ENCODE measurements at regions not wholly inside any gene's neighbourhood (a gene's known extent, or its start where the extent isn't known, plus 50 kb on each side); places are given as distances from the start of the nearest gene placed in this dataset.
"Not testable (repeated sequence)": the region's sequence is repeated elsewhere in the genome, so short reads cannot be mapped to it uniquely, and the experiment has no call there.

DNA sequence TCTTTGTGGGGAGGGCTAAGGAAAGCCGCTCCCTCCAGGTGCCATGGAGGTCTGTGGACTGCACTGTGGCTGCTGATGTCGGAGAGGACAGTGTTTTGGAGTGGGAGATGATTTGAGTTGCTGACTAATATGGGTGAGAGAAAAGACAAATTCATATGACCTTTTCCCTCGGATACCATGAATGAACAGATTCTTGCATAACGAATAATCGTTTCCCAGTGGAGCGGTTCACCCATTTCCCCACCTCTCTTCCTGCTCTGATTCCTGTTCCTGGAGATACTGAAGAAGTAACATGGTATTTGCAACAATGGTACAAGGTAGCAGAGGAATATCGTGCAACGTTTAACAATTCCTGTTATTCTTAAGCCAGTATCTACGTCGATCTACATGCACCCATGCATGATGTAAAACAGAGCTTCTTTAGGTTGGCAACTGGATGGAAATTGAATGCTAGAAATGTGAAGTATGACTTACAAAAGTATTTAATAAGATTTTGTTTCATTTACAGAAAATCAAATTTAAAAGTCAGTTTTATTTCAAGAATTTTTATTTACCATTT is 227.1 kb downstream of the TOMM20 start:
- no peak for DNase-seq (ENCODE audit: low spot score)

DNA sequence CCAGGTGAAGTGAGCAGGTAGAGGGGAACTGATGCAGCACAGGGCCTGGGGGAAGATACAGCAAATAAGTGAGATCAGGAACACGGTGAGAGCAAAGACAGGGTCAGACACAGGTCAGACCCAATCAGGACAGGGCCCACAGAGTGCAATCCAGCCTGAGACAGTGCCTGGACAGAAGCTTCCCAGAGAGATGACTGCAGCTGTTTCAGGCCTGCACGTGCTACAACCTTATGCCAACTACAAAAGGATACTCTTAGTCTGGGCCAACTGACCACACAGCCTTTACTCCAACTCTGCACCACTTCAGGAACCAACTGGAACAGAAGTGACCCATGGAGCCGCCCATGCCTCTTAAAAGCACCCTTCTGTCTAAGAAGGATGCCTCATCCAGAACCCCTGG is 228.0 kb downstream of the TOMM20 start:
- DNase-seq (ENCODE audit: low spot score): no peak

DNA sequence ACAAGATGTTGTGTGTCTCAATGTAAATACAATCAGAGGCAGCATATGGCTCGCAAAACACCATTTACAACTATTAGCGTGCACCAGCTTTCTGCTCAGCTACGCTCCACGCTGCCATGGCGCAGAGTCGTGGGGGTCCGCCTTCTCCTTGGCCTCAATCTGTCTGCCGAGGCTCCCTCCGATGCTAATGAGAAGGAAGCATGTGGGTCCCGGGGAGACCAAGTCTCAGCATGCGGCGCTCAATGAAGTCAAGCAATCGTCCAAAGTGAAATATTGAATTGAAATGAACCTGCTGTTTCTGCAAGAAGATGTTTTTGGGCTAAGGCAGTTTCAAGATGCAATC is 228.9 kb downstream of the TOMM20 start:
- DNase-seq (ENCODE audit: low spot score): no peak

DNA sequence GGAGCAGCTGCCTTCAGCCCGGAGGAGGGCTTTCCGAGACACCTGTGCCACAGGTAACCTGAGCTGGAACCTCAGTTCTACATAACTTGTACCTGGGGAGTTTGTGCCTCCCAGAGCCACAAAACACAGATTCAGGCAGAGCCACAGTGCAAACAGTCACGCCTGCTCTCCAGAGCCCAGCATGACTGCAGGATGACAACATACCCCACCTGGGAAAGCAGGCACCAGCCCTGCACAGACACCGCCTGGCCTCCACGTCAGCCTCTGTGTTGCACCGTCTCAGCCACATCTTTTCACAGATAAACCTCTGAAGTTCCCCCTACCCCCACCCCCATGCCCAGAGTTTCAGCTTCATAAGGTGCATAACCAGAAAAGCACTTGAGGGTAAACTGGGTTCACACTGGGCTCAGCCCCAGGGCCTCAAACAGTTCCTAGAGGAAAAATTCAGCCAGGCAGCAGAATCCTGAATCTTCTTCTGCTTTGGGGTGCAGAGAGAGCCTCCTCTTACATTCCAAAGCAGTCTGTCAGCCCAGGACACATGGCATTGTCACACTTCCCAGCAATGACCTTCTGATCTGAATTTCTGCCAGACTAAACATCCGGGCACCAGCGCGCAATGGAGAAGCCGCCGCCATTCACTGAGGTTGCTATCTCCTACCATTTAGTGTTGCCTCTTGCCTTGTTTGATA is 229.5 kb downstream of the TOMM20 start:
- DNase-seq (ENCODE audit: low spot score): no peak

DNA sequence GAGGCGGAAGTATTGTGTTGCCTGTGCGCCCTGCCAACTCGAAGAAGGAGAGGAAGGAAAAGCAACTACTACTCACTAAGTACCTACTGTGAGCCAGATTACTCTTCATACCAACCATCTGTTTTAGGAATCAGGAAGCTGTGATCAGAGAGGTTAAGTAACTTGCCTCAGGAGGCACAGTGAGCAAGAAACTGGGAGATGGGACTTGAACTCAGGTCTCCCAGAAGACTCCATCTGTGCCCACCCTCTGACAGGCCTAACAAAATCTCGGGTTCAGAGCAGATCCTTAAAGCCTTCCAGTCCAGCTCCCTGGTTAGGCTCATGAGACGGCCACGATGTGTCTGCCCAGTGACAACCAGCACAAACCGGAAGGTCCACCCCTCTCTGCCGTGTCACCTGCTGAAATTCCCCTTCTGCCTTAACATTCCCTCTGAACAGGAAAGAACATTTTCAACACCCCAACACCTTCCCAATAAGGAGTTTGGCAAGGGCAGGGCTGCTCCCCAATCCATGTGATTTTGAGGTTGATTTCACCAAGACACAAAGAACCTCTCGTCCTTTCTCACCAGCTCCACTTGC is 230.1 kb downstream of the TOMM20 start:
- no peak for DNase-seq (ENCODE audit: low spot score)

DNA sequence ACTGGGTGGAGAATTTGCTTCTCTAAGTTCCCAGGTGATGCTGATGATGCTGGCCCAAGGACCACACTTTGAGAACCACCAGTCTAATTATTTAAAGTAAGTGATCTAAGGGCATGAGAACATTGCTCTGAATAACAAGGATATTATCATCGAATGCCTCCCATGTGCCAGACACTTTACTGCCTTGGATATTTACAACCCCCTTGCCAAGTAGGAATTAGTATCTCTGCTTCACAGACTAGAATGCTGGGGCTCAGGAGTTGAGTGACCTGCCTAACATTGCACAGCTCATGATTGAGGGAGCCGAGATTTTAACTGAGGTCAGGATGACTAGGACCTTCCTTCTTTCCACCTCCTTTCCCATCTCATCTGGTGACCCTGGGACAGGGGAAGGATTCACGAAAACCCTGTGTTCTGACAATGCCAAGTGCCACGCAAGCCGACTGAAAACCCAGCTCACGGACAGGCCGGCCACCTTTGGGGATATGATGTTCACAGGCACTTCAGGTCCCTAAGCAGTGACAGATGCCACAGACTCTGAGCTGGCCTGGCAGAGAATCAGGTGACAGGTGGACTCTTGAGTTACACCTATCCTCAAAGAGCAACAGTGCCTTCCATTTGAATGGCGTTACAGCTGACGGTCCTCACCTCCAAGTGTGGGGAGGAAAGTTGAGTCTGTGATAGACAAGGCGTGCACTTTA is 230.7 kb downstream of the TOMM20 start:
- DNase-seq (ENCODE audit: low spot score): no peak

DNA sequence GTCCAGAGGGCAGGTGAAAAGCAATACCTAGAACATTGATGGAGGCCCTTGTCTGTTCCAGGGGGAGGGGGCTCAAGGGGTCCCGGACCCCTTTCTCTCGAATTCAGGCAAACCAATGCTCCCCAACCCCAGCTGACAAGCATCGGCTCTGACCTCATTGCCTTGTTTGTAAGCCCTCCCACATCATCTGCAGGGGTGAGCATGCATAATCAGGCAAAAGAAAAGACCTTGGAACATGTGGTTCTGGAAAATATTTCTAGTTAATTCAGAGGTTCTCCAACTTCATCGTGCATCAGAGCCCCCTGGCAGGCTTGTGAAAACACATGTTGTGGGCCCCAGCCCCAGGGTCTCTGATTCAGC is 231.3 kb downstream of the TOMM20 start:
- no peak for DNase-seq (ENCODE audit: low spot score)

DNA sequence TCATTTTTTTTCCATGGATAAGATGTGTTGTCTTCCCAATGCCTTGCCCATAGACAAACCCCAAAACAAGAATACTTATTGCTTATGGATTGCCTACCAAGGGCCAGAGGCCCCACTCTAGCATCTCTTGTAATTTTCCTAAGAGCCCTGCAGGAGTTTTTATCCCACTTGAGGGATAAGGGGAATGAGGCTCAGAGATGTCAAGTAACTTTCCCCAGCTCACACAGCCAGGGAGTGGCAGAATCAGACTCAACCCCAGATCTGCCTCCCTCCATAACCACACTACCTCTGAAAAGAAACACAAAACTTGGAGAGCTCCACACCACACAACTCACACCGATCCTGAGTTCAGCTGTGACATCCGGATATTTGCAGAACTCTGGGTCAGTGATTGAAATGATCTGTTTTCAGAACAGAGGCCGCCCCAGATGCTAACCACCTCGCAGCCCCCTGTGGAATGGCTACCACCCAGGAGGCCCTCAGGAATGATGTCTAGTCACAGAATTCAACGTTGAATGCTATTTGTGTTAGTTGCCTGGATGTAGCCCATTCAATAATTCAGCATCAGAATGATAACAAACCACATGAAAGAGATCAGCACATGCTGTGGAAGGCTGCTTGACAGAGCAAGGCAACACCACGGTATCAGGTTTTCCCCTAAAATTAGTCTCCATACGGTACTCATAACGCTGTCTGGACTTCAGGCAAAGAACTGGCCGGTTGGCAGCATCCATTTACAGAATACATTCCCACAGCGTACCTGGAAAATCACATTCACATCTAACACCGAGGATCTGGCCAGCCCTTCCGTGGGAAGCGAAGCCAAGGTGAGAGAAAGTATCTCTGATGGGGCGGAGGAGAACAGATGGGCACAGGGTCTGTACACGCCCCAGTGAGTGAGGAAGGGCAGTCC is 231.9 kb downstream of the TOMM20 start:
- DNase-seq (ENCODE audit: low spot score): no peak

DNA sequence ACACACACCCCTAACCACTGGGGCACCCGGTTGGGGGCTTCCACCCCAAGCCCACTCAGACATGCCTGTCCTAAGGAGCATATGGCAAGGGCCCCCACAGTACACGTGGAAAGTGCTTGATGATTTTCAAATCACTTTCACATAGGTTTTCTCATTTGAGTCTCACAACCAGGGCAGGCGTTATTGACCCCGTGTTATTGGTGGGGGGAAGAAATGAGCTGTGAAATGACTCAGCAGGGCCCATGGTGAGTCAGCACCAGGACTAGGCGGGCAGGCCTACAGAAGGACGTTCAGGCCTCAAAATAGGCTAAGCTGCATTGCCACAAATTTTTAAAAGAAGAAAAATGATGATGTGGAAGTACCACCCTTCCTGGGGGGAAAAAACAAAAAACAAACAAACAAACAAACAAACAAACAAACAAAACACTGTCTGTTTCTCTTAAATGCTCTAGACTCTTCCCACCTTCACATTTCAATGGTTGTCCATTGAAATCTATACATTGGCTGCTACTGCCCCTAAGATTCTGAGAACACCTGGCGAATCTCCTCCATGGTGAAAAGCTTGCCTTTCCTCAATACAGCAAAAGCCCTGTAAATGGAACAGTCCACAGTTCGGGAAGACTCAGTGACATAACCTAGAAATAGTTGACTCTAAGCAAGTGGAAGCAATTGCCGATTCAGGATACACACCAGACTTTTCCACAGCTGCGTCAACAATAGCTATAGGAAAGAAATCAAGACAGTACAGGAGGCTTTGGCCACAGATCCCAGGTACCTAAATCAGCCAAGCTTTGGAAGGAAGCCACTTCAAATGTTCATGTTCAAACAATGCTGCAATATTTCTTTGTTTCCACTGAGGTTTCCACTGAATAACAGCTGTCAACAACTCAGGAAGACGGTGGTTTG is 234.7 kb downstream of the TOMM20 start:
- DNase-seq (ENCODE audit: low spot score): no peak

DNA sequence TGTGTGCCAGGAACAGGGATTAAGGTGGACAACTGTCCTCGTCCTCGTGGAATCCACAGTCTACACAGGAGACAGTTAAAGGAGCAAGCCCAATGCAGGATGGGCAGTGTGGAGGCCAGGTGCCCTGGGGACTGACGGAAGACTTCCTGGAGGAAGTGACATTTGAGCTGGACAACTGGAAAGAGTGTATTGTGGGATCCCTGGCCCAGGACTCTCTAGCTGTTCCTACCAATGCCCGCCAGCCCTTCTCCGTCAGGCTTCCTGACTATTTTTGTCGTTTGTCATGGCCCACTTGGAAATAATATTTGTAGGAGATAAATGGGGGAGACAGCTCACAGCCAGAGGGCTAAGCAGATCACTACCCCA is 235.3 kb downstream of the TOMM20 start:
- DNase-seq (ENCODE audit: low spot score): no peak

DNA sequence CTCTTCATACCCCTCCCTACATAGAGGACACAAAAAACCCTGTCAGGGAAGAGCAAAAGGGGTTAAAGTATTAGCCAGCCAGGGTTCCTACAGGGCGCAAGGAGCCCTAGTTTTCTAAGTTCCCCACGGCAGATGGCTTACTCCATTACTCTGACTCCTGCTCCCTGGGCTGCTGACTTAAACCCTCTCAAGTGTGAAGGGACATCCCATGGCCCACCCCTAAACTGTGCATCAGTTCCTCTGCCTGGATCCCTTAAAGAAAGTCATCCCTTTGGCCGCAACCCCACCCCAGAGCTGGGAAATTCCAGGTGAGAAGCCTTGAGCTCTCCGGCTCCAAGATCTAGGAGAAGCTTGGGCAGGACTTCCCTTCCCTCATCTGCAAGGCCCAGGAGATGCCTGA is 236.0 kb downstream of the TOMM20 start:
- DNase-seq (ENCODE audit: low spot score): no peak

DNA sequence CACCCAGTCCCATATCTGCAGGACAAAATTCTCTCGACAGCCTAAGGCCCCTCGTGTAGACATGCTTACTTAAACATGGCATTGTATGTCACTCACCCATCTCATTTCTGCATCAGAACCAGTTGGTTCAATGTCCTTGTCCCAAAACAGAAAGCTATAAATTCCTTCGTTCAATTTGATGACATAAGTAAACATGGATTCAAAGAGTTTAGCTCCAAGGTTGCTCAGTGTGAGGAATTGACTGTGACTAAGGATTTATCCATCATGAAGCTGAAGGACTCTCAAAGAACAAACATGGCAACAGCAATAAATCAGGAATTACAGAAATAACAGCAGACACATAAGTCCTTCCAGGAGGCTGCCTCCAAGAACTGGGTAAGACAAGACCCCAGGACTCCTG is 237.2 kb downstream of the TOMM20 start:
- DNase-seq (ENCODE audit: low spot score): no peak

DNA sequence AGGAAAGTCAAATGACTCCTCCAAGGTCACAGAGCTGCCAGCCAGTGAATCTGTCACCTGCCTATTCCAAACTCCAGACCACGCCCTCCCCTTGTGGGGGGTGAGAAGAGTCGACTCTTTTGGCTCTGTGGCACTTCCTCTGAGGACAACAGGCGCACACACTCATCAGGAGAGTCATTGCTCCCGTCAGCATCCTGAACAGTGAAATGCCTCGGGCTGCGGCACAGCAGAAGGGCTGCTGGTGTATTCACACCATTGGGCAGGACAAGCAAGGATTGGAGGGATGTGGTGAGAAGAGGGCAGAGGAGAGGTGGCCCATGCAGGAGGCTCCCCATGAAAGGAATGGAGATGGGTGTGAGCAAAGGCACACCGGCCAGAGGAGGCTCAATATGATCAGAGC is 239.0 kb downstream of the TOMM20 start:
- no peak for DNase-seq (ENCODE audit: low spot score)

DNA sequence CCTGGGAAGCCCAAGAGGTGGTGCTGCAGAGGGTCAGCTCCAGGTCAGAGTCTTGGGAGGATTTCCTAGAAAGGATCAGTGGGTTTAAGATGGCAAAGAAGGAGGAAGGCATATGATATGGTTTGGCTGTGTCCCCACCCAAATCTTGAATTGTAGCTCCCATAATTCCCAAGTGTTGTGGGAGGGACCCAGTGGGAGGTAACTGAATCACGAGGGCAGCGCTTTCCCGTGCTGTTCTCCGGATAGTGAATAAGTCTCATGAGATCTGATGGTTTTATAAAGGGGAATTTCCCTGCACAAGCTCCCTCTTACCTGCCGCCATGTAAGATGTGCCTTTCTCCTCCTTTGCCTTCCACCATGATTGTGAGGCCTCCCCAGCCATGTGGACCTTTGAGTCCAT is 240.4 kb downstream of the TOMM20 start:
- not testable (repeated sequence) for DNase-seq (ENCODE audit: low spot score)

DNA sequence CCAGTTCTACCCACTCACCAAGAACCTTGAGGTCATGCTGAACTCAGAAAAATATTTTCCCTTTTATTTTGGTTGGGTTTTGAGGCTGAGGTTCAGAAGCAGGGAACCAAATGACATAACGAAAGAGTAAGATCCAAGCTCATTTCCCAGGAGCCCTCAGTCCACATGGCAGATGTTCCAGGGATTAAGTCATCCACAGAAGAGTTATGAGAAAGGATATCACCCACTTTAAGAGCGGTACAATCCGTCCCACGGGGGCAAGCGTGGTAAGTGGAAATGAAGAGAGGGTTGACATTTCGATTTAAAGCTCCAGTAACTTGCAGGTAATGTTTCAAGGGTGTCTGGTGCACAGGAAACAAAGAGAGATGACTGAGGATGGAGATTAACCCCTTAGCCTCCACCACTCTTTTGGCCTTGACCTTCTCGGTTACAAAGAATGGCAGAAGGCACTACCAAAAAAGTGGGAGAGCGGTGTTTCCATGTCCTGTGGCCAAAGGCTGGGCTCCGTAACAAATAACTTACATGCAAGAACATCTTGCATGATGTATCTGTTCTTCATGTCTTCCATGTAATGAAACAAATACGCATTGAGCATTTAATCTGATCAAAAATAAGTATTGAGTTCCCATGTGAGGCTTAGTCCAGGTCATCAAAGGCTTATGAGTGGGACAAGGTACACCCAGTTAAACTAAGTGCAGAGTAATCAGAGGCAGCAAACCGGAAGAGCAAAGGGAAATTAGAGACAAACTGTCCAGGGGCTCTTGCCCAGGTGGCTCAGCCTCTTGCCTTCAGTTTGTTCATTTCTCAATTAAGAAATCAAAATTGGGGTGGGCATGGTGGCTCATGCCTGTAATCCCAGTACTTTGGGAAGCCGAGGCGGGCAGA is 241.4 kb downstream of the TOMM20 start:
- DNase-seq (ENCODE audit: low spot score): no peak

DNA sequence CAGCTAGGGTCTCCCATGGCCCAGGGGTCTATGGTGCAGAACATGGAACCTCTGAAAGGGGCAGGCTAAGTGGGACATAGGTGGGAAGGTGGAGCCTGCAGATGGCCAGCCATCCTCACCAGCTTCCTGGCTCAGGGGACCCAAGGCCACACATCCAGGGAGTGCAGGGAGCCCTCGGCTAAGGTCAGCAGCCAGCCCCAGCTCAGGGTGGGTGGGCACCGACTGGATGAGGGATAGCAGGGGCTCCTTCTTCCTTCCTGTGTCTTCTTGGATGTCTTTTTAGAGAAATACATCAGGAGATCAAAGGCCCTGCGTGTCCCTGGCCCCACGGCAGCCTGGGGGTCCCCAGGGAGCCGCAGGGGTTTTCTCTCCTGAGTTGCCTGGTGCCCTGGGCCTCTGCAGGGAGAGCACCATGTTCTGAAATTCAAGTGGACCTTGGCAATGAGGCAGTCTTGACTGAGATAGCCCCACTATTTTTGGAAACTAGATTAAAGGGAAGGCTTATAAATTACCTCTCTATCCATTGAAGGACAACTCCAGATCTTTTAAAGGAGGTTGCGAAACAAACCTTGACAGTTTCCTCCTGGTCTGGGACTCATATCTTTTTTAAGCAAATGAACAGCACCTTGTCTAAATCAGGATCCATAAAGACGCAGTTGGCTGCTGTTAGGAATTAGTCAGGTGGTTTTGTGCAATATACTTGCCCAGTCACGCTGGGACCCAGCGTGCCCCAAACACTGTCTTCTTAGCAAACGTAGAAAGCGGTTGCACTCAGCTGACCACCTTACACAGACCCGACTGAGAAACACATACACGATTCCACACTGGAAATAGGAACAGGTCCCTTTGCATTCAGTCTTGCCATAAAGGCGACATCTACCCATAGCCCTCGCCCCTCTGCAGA is 242.3 kb downstream of the TOMM20 start:
- DNase-seq (ENCODE audit: low spot score): no peak

DNA sequence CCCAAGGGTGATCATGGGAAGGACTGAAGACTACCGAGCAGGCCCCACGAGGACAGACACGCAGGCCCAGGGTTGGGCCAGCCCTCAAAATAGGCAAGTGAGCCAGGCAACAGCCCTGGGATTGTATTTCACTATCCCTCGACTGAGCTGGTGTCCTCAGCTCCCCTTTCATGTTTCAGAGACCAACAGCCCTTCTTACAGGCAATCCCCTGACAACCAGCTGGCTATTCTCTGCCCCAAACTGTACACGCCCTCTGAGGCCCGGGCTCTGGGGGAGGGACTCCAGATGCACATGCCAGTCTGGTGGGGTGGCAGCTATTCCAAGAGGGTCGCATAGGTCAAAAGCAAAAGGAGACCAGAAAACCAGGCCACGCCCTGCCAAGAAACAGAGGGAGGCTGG is 243.0 kb downstream of the TOMM20 start:
- no peak for DNase-seq (ENCODE audit: low spot score)

DNA sequence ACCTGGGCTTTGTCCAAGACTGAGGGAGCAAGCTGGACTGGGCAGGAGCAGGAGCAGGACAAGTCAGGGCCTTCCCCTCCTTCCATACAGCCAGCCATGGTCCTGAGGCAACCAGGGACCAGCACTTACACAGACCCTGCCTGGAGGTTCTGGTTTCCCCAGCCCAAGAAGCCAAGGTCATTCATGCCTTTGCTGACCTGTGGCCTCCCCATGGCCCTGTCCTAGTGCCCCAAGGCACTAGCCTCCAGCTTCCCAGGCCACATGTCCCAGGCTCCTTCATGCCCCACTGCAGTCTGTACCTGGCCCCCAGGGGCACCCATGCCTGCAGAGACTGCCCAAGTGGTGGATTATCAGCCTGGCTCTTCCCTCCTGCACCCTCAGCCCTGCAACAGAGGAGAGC is 243.9 kb downstream of the TOMM20 start:
- no peak for DNase-seq (ENCODE audit: low spot score)

DNA sequence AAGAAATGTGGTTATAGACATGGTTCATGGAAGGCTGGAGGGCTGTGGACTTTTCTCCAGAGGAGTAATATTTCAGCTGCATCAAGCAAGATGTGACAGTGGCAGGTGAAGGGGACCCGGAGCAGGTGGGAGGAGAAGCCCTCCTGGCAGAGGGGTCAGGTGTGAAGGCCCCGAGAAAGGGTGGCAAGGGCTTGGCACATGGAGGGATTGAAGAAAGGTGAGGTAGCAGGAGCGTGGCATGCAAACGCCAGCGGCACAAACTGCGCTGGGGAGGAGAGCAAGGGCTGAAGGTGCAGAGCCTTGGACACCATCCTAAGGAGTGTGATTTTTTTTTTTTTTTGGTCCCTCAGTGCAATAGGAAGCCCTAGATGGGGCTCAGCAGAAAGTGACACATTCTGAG is 244.6 kb downstream of the TOMM20 start:
- no peak for DNase-seq (ENCODE audit: low spot score)
